Osteoblast (primary cell): ENCODE measurements at regions not wholly inside any gene's neighbourhood (a gene's known extent, or its start where the extent isn't known, plus 50 kb on each side); places are given as distances from the start of the nearest gene placed in this dataset.
"Not testable (repeated sequence)": the region's sequence is repeated elsewhere in the genome, so short reads cannot be mapped to it uniquely, and the experiment has no call there.

ENCODE experiments used
- DNase-seq: peaks from one replicate; pipeline ENCODE4 v3.0.0; 2011; ENCODE audit warnings: low spot score, mixed read lengths; ENCODE audit not compliant: insufficient read length; ENCODE audit errors: missing footprints
- H2AFZ ChIP-seq: 2 replicates; pipeline ENCODE4 v1.6.0; 2011; ENCODE audit warnings: mild to moderate bottlenecking, low read length
- H3K27ac ChIP-seq: 2 replicates; pipeline ENCODE4 v1.5.1; 2011; ENCODE audit warnings: mild to moderate bottlenecking, low read depth, low read length, moderate library complexity
- H3K27me3 ChIP-seq: 2 replicates; pipeline ENCODE4 v1.6.0; 2012; ENCODE audit warnings: mild to moderate bottlenecking, control low read depth, inconsistent platforms, low read length, moderate library complexity; ENCODE audit not compliant: insufficient read depth
- H3K36me3 ChIP-seq: 2 replicates; pipeline ENCODE4 v1.5.1; 2011; ENCODE audit warnings: mild to moderate bottlenecking, low read length, control low read depth, moderate library complexity; ENCODE audit not compliant: insufficient read depth
- H3K4me1 ChIP-seq: 2 replicates; pipeline ENCODE4 v1.5.1; 2011; ENCODE audit warnings: mild to moderate bottlenecking, low read length, control low read depth, moderate library complexity; ENCODE audit not compliant: insufficient read depth
- H3K4me2 ChIP-seq: 2 replicates; pipeline ENCODE4 v1.6.0; 2011; ENCODE audit warnings: mild to moderate bottlenecking, low read length; ENCODE audit not compliant: insufficient read depth
- H3K4me3 ChIP-seq: fragments of 200-600 bp; sonication (generic); 3 replicates; pipeline ENCODE4 v1.5.1; 2012; ENCODE audit warnings: mild to moderate bottlenecking, low read length, inconsistent platforms; ENCODE audit not compliant: insufficient read depth
- H3K79me2 ChIP-seq: 2 replicates; pipeline ENCODE4 v1.6.0; 2012; ENCODE audit warnings: mild to moderate bottlenecking, low read length, control low read depth, inconsistent platforms; ENCODE audit not compliant: insufficient read depth
- H3K9me3 ChIP-seq: 2 replicates; pipeline ENCODE4 v1.5.1; 2011; ENCODE audit warnings: low read depth, low read length, control low read depth
- H4K20me1 ChIP-seq: 2 replicates; pipeline ENCODE4 v1.6.0; 2012; ENCODE audit warnings: mild to moderate bottlenecking, low read length, control low read depth; ENCODE audit not compliant: insufficient read depth
- CTCF ChIP-seq: IDR thresholded peaks from 2 replicates; pipeline ENCODE4 v1.5.1; 2011; ENCODE audit warnings: mild to moderate bottlenecking, low read depth, low read length, moderate library complexity; ENCODE audit errors: extremely low read depth

- Histone ChIP-seq H3K27ac (no peak overlapping the region), H2AFZ (no peak overlapping the region), H3K27me3 (no peaks in the 10 kb centered on the region), H3K4me2 (no peak overlapping the region), H3K79me2 (no peaks in the 10 kb centered on the region), H3K9me3 (no peaks in the 10 kb centered on the region), H3K4me3 (no peak overlapping the region), H4K20me1 (no peaks in the 10 kb centered on the region), H3K36me3 (no peaks in the 10 kb centered on the region), H3K4me1 (no peaks in the 10 kb centered on the region)
- TF ChIP-seq CTCF: no peak
- no peak for DNase-seq
These were observed 304.6 kb downstream of the REEP3 start for GRCh38 chr10:63825766-63826165.

- H3K36me3 ChIP-seq, H3K4me3 ChIP-seq, H3K27me3 ChIP-seq, H3K4me1 ChIP-seq, H3K9me3 ChIP-seq, DNase-seq, H3K79me2 ChIP-seq, H3K4me2 ChIP-seq, H4K20me1 ChIP-seq, H2AFZ ChIP-seq, H3K27ac ChIP-seq: not testable (repeated sequence)
These were observed 305.8 kb downstream of the REEP3 start for GRCh38 chr10:63827018-63827417.

- DNase-seq: no peak
- no peak overlapping the region for H3K4me3 ChIP-seq
- H3K79me2 ChIP-seq: no peaks in the 10 kb centered on the region
- no peak for TF ChIP-seq CTCF
- no peak overlapping the region for H3K4me2 ChIP-seq
- H3K36me3 ChIP-seq: no peaks in the 10 kb centered on the region
- no peak overlapping the region for H3K27ac ChIP-seq
- no peaks in the 10 kb centered on the region for H3K4me1 ChIP-seq
- H4K20me1 ChIP-seq: no peaks in the 10 kb centered on the region
- H2AFZ ChIP-seq: no peak overlapping the region
- no peaks in the 10 kb centered on the region for H3K9me3 ChIP-seq
- no peaks in the 10 kb centered on the region for H3K27me3 ChIP-seq
These were observed 307.8 kb downstream of the REEP3 start for GRCh38 chr10:63829020-63829419.

DNA sequence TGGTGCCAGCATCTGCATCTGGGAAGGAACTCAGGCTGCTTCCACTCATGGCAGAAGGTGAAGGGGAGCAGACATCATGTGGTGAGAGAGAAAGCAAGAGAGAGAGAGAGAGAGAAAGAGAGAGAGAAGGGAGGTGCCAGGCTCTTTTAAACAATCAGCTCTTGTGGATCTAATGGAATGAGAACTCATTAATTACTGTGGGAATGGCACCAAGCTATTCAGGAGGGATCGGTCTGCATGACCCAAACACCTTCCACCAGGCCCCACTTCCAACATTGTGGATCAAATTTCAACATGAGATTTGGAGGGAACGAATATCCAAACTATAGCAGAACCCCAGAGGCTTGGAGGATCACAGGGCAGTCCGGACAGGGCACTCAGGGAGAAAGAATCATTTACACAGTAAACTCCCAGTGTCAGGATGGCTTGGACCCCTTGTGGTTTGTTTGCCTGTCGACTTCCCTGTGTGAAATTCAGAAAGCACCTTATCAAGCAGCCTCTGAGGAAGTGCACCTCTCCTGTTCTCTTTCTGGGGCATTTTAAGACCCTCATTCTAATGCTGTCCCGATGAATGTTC, 308.5 kb downstream of the REEP3 start:
- Histone ChIP-seq H3K27me3 (no peaks in the 10 kb centered on the region), H3K27ac (no peak overlapping the region), H3K9me3 (no peaks in the 10 kb centered on the region), H4K20me1 (no peaks in the 10 kb centered on the region), H3K4me3 (no peak overlapping the region), H3K4me2 (no peak overlapping the region), H3K36me3 (no peaks in the 10 kb centered on the region), H3K79me2 (no peaks in the 10 kb centered on the region), H3K4me1 (no peaks in the 10 kb centered on the region), H2AFZ (no peak overlapping the region)
- no peak for DNase-seq
- no peak for TF ChIP-seq CTCF
